HG02840 (cell line): ENCODE measurements at regions not wholly inside any gene's neighbourhood (a gene's known extent, or its start where the extent isn't known, plus 50 kb on each side); places are given as distances from the start of the nearest gene placed in this dataset.
A peak's percentile ranks its signal among the peaks of the same experiment; 100 is the strongest.

ENCODE experiments used
- ATAC-seq: cut with Tn5 transposase; IDR thresholded peaks from one replicate; pipeline ENCODE4 v1.9.1; 2021; ENCODE audit warnings: mild to moderate bottlenecking, moderate library complexity, moderate number of reproducible peaks; ENCODE audit not compliant: unreplicated experiment, low FRiP score

- ATAC-seq = no peak
Measured at GRCh38 chrX:109841869-109842579, 109.0 kb upstream of the ACSL4 start.

GRCh38 chrX:109842611-109843010 lies 109.6 kb upstream of the ACSL4 start:
- ATAC-seq = no peak

GRCh38 chrX:109843963-109844751 lies 111.1 kb upstream of the ACSL4 start:
- peak; percentile 47 for ATAC-seq

- ATAC-seq = no peak
Measured at GRCh38 chrX:109844986-109845385, 111.9 kb upstream of the ACSL4 start.

- no peak for ATAC-seq
Measured at GRCh38 chrX:109845996-109846395, 112.9 kb upstream of the ACSL4 start.

- no peak for ATAC-seq
Measured at GRCh38 chrX:109847257-109848187, 114.5 kb upstream of the ACSL4 start.

GRCh38 chrX:109848461-109849050 lies 115.5 kb upstream of the ACSL4 start:
- ATAC-seq = peak; percentile 73

- ATAC-seq = no peak
Measured at GRCh38 chrX:109854096-109854495, 121.0 kb upstream of the ACSL4 start.

GRCh38 chrX:109855501-109855900 lies 122.4 kb upstream of the ACSL4 start:
- no peak for ATAC-seq

- ATAC-seq = no peak
Measured at GRCh38 chrX:109856974-109857373, 123.9 kb upstream of the ACSL4 start.

GRCh38 chrX:109857584-109858228 lies 124.6 kb upstream of the ACSL4 start:
- no peak for ATAC-seq

GRCh38 chrX:109858602-109859341 lies 125.7 kb upstream of the ACSL4 start:
- no peak for ATAC-seq

- no peak for ATAC-seq
Measured at GRCh38 chrX:109859651-109860050, 126.6 kb upstream of the ACSL4 start.

GRCh38 chrX:109862433-109862832 lies 129.4 kb upstream of the ACSL4 start:
- ATAC-seq = no peak

- ATAC-seq = no peak
Measured at GRCh38 chrX:109863811-109864210, 130.8 kb upstream of the ACSL4 start.

- ATAC-seq = no peak
Measured at GRCh38 chrX:109871121-109871888, 131.6 kb upstream of the TMEM164 start.

GRCh38 chrX:109872021-109872732 lies 130.7 kb upstream of the TMEM164 start:
- ATAC-seq = no peak

GRCh38 chrX:109873574-109873973 lies 129.3 kb upstream of the TMEM164 start:
- no peak for ATAC-seq
